ENCODE measurements at regions not wholly inside any gene's neighbourhood (a gene's known extent, or its start where the extent isn't known, plus 50 kb on each side); places are given as distances from the start of the nearest gene placed in this dataset.
A peak's percentile ranks its signal among the peaks of the same experiment; 100 is the strongest.

DNA sequence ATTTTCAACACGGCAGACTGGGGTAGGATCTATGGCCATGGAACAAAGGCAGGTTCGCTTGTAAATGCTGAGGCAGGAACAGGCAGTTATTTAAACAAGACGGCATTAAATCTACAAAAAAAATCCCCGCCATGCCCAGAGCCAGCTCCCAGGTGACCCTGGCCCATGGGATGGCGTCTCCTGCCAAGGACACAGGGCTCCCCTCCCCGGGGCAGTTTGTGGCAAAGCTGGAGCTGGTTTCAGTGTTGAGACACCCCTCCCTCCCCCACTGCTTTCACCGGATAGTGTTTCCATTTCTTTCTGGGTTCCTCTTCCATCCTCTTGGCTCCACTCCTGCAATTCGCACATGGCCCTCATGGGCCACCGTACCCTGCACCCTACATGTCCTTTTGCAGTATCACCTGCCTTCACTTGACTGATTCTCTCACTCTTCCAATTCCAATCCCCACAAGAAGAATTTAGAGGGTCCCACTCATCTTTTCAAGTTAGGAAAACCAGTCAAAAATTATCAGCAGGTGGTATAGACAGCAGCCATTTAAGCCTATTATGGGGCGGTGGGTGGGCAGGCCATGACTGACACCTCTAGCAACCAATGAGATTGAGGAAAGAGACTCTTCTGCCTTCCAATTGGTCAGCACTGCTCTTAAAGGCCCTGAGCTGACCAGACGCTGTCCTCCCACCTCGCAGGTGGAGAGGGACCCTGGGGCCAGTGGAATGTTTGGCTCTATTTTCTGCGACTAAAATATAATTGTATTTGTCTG lies 52.0 kb downstream of the OLIG1 start:
- H3K27me3 Mint-ChIP-seq = peaks cover 21% of the 10 kb centered on the region
- POLR2A ChIA-PET = no interaction called here
- DNase-seq = no peak

DNA sequence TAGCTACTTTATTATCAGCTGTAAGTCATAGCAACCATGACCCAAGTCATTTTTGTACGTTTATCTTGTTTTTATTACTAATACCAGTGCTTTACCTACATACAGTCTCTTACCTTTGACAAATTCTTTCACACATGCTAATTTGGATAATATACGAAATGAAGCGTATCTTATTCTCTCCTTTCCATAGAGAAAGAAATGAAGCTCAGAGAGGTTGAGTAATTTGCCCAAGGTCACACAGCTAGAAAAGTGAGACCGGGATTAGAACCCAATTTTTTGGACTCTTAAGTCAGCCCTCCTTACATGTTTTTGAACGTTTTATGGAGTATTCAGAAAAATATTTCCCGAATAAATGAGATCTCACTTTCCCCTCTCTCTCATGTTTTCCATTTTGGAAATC lies 52.6 kb downstream of the OLIG1 start:
- Mint-ChIP-seq H3K27me3 (peaks cover 20% of the 10 kb centered on the region), H3K4me3 (no peak overlapping the region), H3K9me3 (no peaks in the 10 kb centered on the region), H3K4me1 (peaks cover 5% of the 10 kb centered on the region), H3K36me3 (ENCODE audit: low read depth) (no peaks in the 10 kb centered on the region), H3K27ac (no peak overlapping the region)
- ChIA-PET CTCF (interaction anchor here (1.7 kb wide), 1 partner anchor 182 kb away, joined by 6 read pairs; no protein-coding TSS in a partner anchor), POLR2A (no interaction called here)
- DNase-seq = no peak

More for the DNA sequence above, 52.0 kb downstream of the OLIG1 start:
- Mint-ChIP-seq H3K9me3 (no peaks in the 10 kb centered on the region), H3K4me3 (no peak overlapping the region), H3K36me3 (ENCODE audit: low read depth) (no peaks in the 10 kb centered on the region), H3K4me1 (peaks cover 6% of the 10 kb centered on the region), H3K27ac (no peak overlapping the region)
- CTCF ChIA-PET = no interaction called here

DNA sequence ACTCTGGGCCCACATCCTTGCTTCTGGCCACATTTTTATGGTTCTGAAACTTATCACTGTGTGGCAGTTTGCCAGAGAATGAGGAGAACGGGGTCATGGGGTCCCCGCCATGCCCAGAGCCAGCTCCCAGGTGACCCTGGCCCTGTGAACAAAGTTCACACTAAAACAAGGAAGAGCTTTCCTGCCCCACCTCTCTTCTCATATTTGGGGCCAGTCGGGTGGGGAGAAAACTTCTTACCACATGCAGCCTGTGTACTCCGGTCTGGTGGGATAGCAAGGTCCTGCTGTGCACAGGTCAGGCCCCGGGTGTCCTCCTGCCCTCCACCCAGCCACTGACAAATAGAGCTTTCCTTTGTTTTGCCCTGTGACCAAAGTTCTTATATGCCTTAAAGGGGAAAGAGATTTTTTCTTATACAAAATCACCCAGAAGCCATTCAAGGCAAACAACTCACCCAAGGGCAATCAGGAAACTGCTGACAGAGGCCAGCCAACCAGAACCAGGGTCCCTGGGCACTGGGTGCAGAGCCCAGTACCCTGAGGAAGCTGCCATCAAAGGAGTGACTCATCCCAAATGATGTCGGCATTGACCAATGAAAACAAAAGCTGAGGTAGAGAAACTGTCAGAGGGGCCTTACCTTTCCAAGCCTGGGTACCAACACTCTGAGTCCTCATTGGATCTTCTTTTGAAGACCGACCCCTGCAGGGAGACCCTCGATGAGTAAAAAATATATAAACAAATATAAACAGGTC lies 53.6 kb downstream of the OLIG1 start:
- Mint-ChIP-seq H3K36me3 (ENCODE audit: low read depth) (no peaks in the 10 kb centered on the region), H3K27me3 (peaks cover 21% of the 10 kb centered on the region), H3K27ac (no peak overlapping the region), H3K4me1 (peaks cover 3% of the 10 kb centered on the region), H3K4me3 (no peak overlapping the region), H3K9me3 (no peaks in the 10 kb centered on the region)
- no peak for DNase-seq
- ChIA-PET CTCF (interaction anchor here (0.7 to 1.7 kb wide), 3 partner anchors 128 to 210 kb away, joined by 3 to 6 read pairs (median 3); no protein-coding TSS in a partner anchor), POLR2A (interaction anchor here (1.2 kb wide), 1 partner anchor 63 kb away, joined by 3 read pairs; no protein-coding TSS in a partner anchor)

DNA sequence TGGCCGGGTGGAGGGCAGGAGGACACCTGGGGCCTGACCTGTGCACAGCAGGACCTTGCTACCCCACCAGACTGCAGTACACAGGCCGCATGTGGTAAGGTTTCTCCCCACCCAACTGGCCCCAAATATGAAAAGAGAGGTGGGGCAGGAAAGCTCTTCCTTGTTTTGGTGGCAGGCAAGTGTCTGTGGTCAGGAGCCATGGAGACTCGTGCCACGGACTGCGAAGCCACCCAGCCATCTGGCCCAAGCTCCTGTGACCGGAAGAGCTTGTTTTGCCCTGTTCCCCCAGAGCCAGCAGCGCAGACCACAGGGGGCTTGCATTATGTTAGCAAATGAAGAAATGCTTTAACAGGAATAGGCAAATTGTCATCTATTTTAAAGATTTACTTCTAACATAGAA lies 54.9 kb downstream of the OLIG1 start:
- H3K4me3 Mint-ChIP-seq = no peak overlapping the region
- no peaks in the 10 kb centered on the region for H3K9me3 Mint-ChIP-seq
- peaks cover 26% of the 10 kb centered on the region for H3K27me3 Mint-ChIP-seq
- H3K4me1 Mint-ChIP-seq = peaks cover 3% of the 10 kb centered on the region
- H3K36me3 Mint-ChIP-seq (ENCODE audit: low read depth) = no peaks in the 10 kb centered on the region
- H3K27ac Mint-ChIP-seq = no peak overlapping the region
- POLR2A ChIA-PET = interaction anchor here (1.2 kb wide), 1 partner anchor 61 kb away, joined by 3 read pairs; no protein-coding TSS in a partner anchor
- CTCF ChIA-PET = interaction anchor here (0.9 kb wide), 1 partner anchor 131 kb away, joined by 3 read pairs; no protein-coding TSS in a partner anchor
- no peak for DNase-seq

DNA sequence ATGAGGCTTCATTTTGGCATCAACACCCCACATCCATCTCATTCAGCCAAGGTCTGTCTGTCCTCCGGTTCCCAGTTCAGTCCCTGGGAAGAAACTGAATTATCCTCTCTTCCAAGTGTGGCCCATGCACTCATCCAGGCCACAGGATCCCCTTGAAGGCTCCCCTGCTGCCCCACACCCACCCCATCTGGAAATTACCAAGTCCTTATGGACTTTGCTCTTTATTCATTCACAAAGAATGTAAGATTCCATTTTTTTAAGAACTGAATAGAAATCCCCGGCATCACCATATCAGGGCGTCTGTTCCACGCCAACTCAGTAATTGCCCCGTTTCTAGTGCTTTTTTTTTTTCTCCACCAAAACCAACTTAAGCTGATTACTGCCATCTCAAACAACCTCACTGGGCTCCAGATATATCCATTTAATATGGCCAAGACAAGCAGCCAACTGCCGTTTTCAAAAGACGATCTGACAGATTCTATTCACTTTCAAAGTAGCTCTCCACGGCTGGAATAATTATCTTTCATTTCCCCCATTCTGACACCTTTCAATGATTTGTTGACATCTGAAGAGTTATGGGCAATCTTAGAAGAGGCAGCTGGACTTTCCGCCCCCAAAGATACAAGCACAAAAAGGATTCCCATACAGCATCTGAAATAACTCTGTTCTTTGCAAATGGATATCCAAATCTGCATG lies 55.9 kb downstream of the OLIG1 start:
- peaks cover 26% of the 10 kb centered on the region for H3K27me3 Mint-ChIP-seq
- POLR2A ChIA-PET = no interaction called here
- CTCF ChIA-PET = interaction anchor here (0.7 to 2.2 kb wide), 3 partner anchors 31 to 185 kb away, joined by 4 to 11 read pairs (median 6); no protein-coding TSS in a partner anchor
- H3K4me1 Mint-ChIP-seq = peaks cover 3% of the 10 kb centered on the region
- no peak overlapping the region for H3K4me3 Mint-ChIP-seq
- DNase-seq = no peak
- no peaks in the 10 kb centered on the region for H3K36me3 Mint-ChIP-seq (ENCODE audit: low read depth)
- H3K9me3 Mint-ChIP-seq = no peaks in the 10 kb centered on the region
- H3K27ac Mint-ChIP-seq = no peak overlapping the region

DNA sequence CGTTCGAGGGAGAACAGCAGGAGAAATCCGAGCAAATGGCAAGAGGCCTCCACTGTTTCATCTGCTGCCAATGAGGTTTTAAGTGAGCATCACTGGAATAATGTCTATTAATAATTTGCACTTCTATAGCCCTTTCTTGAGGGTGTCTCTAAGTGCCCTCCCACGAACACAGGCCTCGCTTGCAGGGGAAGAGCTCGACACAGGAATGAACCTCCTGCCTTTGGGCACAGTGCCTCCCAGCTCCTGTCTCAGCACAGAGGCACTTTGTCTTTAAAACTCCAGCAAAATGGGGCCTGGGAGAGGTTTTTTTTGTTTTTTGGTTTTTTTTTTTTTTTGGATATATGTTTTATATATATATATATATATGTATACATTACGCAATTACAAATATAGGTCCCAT lies 56.6 kb downstream of the OLIG1 start:
- no peaks in the 10 kb centered on the region for H3K9me3 Mint-ChIP-seq
- POLR2A ChIA-PET = no interaction called here
- peaks cover 3% of the 10 kb centered on the region for H3K4me1 Mint-ChIP-seq
- H3K27me3 Mint-ChIP-seq = peaks cover 26% of the 10 kb centered on the region
- no peak overlapping the region for H3K4me3 Mint-ChIP-seq
- no peak overlapping the region for H3K27ac Mint-ChIP-seq
- DNase-seq = no peak
- CTCF ChIA-PET = interaction anchor here (0.7 to 2.2 kb wide), 6 partner anchors 32 to 282 kb away, joined by 3 to 11 read pairs (median 4); no protein-coding TSS in a partner anchor
- H3K36me3 Mint-ChIP-seq (ENCODE audit: low read depth) = no peaks in the 10 kb centered on the region

DNA sequence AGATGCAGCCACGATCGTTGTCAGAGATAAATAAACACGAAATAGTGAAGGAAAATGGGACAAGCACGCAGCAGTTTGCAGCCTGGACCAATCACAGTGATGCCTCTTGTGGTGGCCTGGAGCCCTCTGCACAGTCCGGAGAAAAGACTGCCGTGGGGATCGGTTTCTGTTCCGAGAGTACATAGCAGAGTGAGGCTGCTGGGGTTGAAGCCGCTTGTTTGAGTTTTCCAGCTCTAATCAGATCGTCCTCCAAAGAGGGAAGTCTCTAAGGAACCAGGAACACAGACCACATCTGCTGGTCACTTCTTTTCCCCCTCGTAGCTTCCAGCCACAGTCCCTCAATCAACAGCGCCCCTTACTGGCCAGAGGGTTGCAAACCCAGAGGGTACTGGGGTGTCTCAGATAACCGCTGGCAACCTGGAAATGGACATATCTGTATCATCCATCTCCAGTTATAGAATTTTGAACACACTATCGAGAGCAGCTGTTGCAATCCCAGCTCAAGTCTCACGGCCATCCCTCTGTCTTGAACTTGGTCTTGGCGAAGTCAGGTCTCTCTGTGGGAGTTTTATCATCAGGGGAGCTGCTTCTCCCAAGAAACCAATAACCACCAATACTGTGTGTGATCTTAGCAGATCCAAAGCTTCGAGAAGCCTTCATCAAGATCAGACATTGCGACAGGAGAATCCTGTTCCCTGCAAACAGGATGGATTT lies 57.4 kb downstream of the OLIG1 start:
- Mint-ChIP-seq H3K27me3 (peaks cover 24% of the 10 kb centered on the region), H3K36me3 (ENCODE audit: low read depth) (no peaks in the 10 kb centered on the region), H3K27ac (no peak overlapping the region), H3K9me3 (no peaks in the 10 kb centered on the region), H3K4me3 (peak overlapping the region; percentile 31), H3K4me1 (peaks cover 3% of the 10 kb centered on the region)
- peak; percentile 67 for DNase-seq
- POLR2A ChIA-PET = no interaction called here
- CTCF ChIA-PET = interaction anchor here (0.7 to 2.2 kb wide), 13 partner anchors 55 to 297 kb away, joined by 3 to 11 read pairs (median 4); no protein-coding TSS in a partner anchor

DNA sequence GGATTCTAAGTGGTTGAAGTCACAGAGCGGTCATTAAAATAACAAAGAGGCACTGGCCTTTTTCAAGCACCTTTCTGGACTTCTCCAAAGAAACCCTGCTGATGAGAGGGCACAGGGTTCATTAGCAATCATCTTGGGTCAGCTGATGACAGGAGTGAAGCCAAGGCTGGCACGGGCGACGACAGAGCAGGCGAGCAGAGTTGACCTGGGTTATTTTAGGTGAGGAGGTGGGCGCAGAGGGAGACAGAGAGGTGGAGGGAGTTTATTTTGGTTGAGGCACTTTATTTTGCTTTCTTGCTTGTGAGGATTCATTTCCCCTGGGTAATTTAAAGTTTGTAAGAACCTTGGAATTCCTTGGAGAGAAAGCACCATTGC lies 57.9 kb downstream of the OLIG1 start:
- DNase-seq = no peak
- Mint-ChIP-seq H3K4me1 (peaks cover 3% of the 10 kb centered on the region), H3K27me3 (peaks cover 24% of the 10 kb centered on the region), H3K36me3 (ENCODE audit: low read depth) (no peaks in the 10 kb centered on the region), H3K27ac (no peak overlapping the region), H3K4me3 (no peak overlapping the region), H3K9me3 (no peaks in the 10 kb centered on the region)
- CTCF ChIA-PET = interaction anchor here (0.7 to 2.2 kb wide), 10 partner anchors 56 to 297 kb away, joined by 3 to 11 read pairs (median 4); no protein-coding TSS in a partner anchor
- POLR2A ChIA-PET = no interaction called here

DNA sequence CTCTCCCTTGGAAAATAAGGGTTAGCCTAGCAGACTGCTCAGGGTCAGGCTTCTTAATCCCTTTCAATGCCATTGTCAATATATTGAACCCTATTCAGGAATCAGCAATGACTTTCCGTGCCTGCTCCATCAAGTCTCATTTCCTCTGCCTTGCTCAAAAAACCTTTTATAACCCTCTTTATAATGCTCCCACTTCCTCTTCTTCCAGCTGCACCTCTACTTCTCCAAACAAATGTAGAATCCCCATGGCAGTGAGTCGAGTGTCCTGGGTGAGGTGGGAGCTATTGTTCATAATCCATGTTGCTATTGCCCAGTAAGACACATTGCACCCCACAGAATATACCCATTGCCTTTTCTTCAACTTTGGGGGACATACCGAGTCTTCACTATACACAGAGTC lies 58.6 kb downstream of the OLIG1 start:
- POLR2A ChIA-PET = no interaction called here
- no peaks in the 10 kb centered on the region for H3K9me3 Mint-ChIP-seq

DNA sequence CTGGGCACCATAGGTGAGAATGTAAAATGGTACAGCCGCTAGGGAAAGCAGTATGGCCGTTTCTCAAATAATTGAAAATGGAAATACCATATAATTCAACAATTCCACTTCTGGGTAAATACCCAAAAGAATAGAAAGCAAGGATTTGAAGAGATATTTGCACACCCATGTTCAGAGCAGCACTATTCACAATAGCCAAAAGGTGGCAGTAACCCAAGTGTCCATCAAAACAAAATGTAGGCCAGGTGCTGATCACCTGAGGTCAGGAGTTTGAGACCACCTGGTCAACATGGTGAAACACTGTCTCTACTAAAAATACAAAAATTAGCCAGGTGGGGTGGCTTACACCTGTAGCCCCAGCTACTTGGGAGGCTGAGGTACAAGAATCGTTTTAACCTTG lies 62.1 kb downstream of the OLIG1 start:
- POLR2A ChIA-PET = no interaction called here
- H3K27me3 Mint-ChIP-seq = peaks cover 17% of the 10 kb centered on the region
- no peaks in the 10 kb centered on the region for H3K36me3 Mint-ChIP-seq (ENCODE audit: low read depth)
- no peaks in the 10 kb centered on the region for H3K9me3 Mint-ChIP-seq
- peaks cover 2% of the 10 kb centered on the region for H3K4me1 Mint-ChIP-seq
- CTCF ChIA-PET = interaction anchor here (0.7 to 4.1 kb wide), 3 partner anchors 59 to 192 kb away, joined by 3 to 28 read pairs (median 3); no protein-coding TSS in a partner anchor
- H3K4me3 Mint-ChIP-seq = no peak overlapping the region
- no peak for DNase-seq
- no peak overlapping the region for H3K27ac Mint-ChIP-seq

More for the DNA sequence above, 58.6 kb downstream of the OLIG1 start:
- Mint-ChIP-seq H3K4me3 (no peak overlapping the region), H3K27me3 (peaks cover 24% of the 10 kb centered on the region), H3K36me3 (ENCODE audit: low read depth) (no peaks in the 10 kb centered on the region), H3K4me1 (peaks cover 3% of the 10 kb centered on the region), H3K27ac (no peak overlapping the region)
- no peak for DNase-seq
- CTCF ChIA-PET = interaction anchor here (0.7 to 1.6 kb wide), 2 partner anchors 188 to 291 kb away, joined by 3 to 6 read pairs; no protein-coding TSS in a partner anchor

DNA sequence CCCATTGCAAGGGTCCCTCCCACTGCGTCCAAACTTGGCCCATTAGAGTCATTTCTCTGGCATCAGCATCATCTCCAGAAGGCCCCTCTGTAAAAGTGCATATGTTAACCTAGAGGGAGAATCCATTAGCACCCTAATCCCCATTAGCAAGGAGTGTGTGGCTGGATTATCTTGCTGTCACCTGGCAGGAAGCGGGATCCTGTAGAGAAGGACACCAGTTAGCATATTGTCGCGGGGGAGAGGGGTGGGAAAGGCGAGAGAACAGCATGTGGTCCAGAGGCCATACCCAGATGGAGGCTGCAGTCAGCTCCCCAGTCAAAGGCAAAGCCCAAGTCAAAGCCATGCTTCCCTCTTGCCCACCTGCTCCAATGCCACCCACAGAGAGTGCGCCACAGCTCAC lies 64.0 kb downstream of the OLIG1 start:
- Mint-ChIP-seq H3K36me3 (ENCODE audit: low read depth) (no peaks in the 10 kb centered on the region), H3K27ac (no peak overlapping the region), H3K27me3 (peaks cover 6% of the 10 kb centered on the region), H3K9me3 (no peaks in the 10 kb centered on the region), H3K4me1 (no peaks in the 10 kb centered on the region), H3K4me3 (no peak overlapping the region)
- ChIA-PET POLR2A (no interaction called here), CTCF (interaction anchor here (4.1 kb wide), 1 partner anchor 63 kb away, joined by 28 read pairs; no protein-coding TSS in a partner anchor)
- no peak for DNase-seq

DNA sequence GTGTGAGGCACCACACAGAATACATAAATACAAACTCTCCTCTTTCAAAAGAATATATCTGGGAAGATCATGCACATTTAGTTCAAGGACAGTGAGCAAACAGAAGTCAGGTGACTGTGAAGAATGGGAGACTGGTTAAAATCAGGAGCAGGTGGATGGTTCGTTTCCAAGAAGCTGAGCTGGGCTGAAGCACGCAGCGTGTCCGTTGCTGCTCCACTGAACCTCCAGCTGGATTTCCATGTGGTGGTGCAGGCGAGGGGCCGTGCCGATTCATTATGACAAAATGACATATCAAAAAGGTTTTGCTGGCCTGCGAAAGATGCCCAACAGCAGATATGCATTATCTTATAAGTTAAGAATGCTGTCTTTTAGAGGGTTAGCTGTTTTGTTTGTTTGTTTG lies 66.0 kb downstream of the OLIG1 start:
- H3K27ac Mint-ChIP-seq = no peak overlapping the region
- H3K36me3 Mint-ChIP-seq (ENCODE audit: low read depth) = no peaks in the 10 kb centered on the region
- H3K27me3 Mint-ChIP-seq = peaks cover 13% of the 10 kb centered on the region
- no peaks in the 10 kb centered on the region for H3K9me3 Mint-ChIP-seq
- H3K4me3 Mint-ChIP-seq = no peak overlapping the region
- no peak for DNase-seq
- POLR2A ChIA-PET = no interaction called here
- CTCF ChIA-PET = no interaction called here
- no peaks in the 10 kb centered on the region for H3K4me1 Mint-ChIP-seq

Data from activated CD4-positive, alpha-beta memory T cell treated with anti-CD3 and anti-CD28 coated beads, Interleukin-2, amount 10 ng/mL, durations not matched to agents 7 days and 5 days (primary cell).